GM18519 (cell line): ENCODE measurements at regions not wholly inside any gene's neighbourhood (a gene's known extent, or its start where the extent isn't known, plus 50 kb on each side); places are given as distances from the start of the nearest gene placed in this dataset.

ENCODE experiments used
- ATAC-seq: cut with Tn5 transposase; IDR thresholded peaks from one replicate; pipeline ENCODE4 v1.9.1; 2021; ENCODE audit warnings: mild to moderate bottlenecking, moderate library complexity; ENCODE audit not compliant: unreplicated experiment, low FRiP score

GRCh38 chr16:73159296-73159695 is 111.4 kb upstream of the ZFHX3 start:
- no peak for ATAC-seq

- no peak for ATAC-seq
Observed at GRCh38 chr16:73157861-73158260, 109.9 kb upstream of the ZFHX3 start.

- no peak for ATAC-seq
Observed at GRCh38 chr16:73154063-73154870, 106.3 kb upstream of the ZFHX3 start.

GRCh38 chr16:73152386-73153125 is 104.6 kb upstream of the ZFHX3 start:
- ATAC-seq, result no peak

- ATAC-seq, result no peak
Observed at GRCh38 chr16:73151941-73152340, 104.0 kb upstream of the ZFHX3 start.

- ATAC-seq, result no peak
Observed at GRCh38 chr16:73151225-73151624, 103.3 kb upstream of the ZFHX3 start.

- ATAC-seq, result no peak
Observed at GRCh38 chr16:73150786-73151185, 102.9 kb upstream of the ZFHX3 start.

- no peak for ATAC-seq
Observed at GRCh38 chr16:73149334-73149733, 101.4 kb upstream of the ZFHX3 start.

GRCh38 chr16:73147958-73148357 is 100.0 kb upstream of the ZFHX3 start:
- ATAC-seq, result no peak

GRCh38 chr16:73145166-73145880 is 97.4 kb upstream of the ZFHX3 start:
- ATAC-seq, result no peak

GRCh38 chr16:73143576-73144422 is 95.9 kb upstream of the ZFHX3 start:
- ATAC-seq, result no peak

GRCh38 chr16:73143002-73143401 is 95.1 kb upstream of the ZFHX3 start:
- ATAC-seq, result no peak

GRCh38 chr16:73142053-73142854 is 94.3 kb upstream of the ZFHX3 start:
- ATAC-seq, result no peak

GRCh38 chr16:73140929-73141328 is 93.0 kb upstream of the ZFHX3 start:
- no peak for ATAC-seq

- no peak for ATAC-seq
Observed at GRCh38 chr16:73131156-73131862, 83.4 kb upstream of the ZFHX3 start.

- ATAC-seq, result no peak
Observed at GRCh38 chr16:73129455-73129854, 81.5 kb upstream of the ZFHX3 start.

GRCh38 chr16:73126525-73126853 is 78.6 kb upstream of the ZFHX3 start:
- ATAC-seq, result no peak

GRCh38 chr16:73125850-73126524 is 78.1 kb upstream of the ZFHX3 start:
- no peak for ATAC-seq
